H9 (cell line): ENCODE measurements at regions not wholly inside any gene's neighbourhood (a gene's known extent, or its start where the extent isn't known, plus 50 kb on each side); places are given as distances from the start of the nearest gene placed in this dataset.

Experiments
- DNase-seq: peaks from one replicate; pipeline ENCODE4 v3.0.0-alpha.2; 2017
- H2AFZ ChIP-seq: one replicate; pipeline ENCODE4 v1.6.1; 2013; ENCODE audit warnings: mild to moderate bottlenecking, low read length, control low read depth, moderate library complexity
- H2AK5ac ChIP-seq: 2 replicates; pipeline ENCODE4 v1.6.1; 2013; ENCODE audit warnings: low read length, control low read depth, mixed read lengths; ENCODE audit not compliant: insufficient read length
- H2BK120ac ChIP-seq: one replicate; pipeline ENCODE4 v1.6.1; 2013; ENCODE audit warnings: low read depth, mild to moderate bottlenecking, low read length, control low read depth, inconsistent platforms; ENCODE audit not compliant: poor library complexity, severe bottlenecking
- H2BK12ac ChIP-seq: 2 replicates; pipeline ENCODE4 v1.6.1; 2013; ENCODE audit warnings: low read length, control low read depth, mixed read lengths, low read depth; ENCODE audit not compliant: insufficient read length
- H2BK15ac ChIP-seq: 2 replicates; pipeline ENCODE4 v1.6.1; 2013; ENCODE audit warnings: low read depth, low read length, control low read depth
- H2BK20ac ChIP-seq: one replicate; pipeline ENCODE4 v1.6.1; 2013; ENCODE audit warnings: low read depth, mild to moderate bottlenecking, low read length, control low read depth, inconsistent platforms; ENCODE audit not compliant: poor library complexity, severe bottlenecking
- H2BK5ac ChIP-seq: 2 replicates; pipeline ENCODE4 v1.6.1; 2013; ENCODE audit warnings: low read length, control low read depth, mixed read lengths; ENCODE audit not compliant: insufficient read length
- H3K14ac ChIP-seq: 2 replicates; pipeline ENCODE4 v1.6.1; 2013; ENCODE audit warnings: low read length, control low read depth; ENCODE audit not compliant: insufficient read depth
- H3K18ac ChIP-seq: 2 replicates; pipeline ENCODE4 v1.6.1; 2013; ENCODE audit warnings: low read depth, mild to moderate bottlenecking, mixed read lengths, low read length, control low read depth; ENCODE audit not compliant: insufficient read length
- H3K23ac ChIP-seq: 2 replicates; pipeline ENCODE4 v1.6.1; 2013; ENCODE audit warnings: low read length, control low read depth, mixed read lengths, low read depth; ENCODE audit not compliant: insufficient read length
- H3K23me2 ChIP-seq: 2 replicates; pipeline ENCODE4 v1.6.1; 2013; ENCODE audit warnings: low read depth, mild to moderate bottlenecking, mixed read lengths, low read length, control low read depth; ENCODE audit not compliant: insufficient read length, poor library complexity, severe bottlenecking
- H3K27ac ChIP-seq: 2 replicates; pipeline ENCODE4 v1.5.1; 2013; ENCODE audit warnings: low read length, control low read depth, mixed read lengths, low read depth; ENCODE audit not compliant: insufficient read length
- H3K27me3 ChIP-seq: 2 replicates; pipeline ENCODE4 v1.6.1; 2013; ENCODE audit warnings: low read length, control low read depth, inconsistent platforms; ENCODE audit not compliant: insufficient read depth
- H3K4ac ChIP-seq: 2 replicates; pipeline ENCODE4 v1.6.1; 2013; ENCODE audit warnings: low read depth, mild to moderate bottlenecking, control low read depth, inconsistent platforms, low read length, moderate library complexity
- H3K4me1 ChIP-seq: 2 replicates; pipeline ENCODE4 v1.6.1; 2013; ENCODE audit warnings: low read length, control low read depth, inconsistent platforms; ENCODE audit not compliant: insufficient read depth
- H3K4me2 ChIP-seq: 2 replicates; pipeline ENCODE4 v1.6.1; 2013; ENCODE audit warnings: low read length, control low read depth, mixed read lengths; ENCODE audit not compliant: insufficient read length, insufficient read depth
- H3K56ac ChIP-seq: 2 replicates; pipeline ENCODE4 v1.6.1; 2013; ENCODE audit warnings: low read depth, mild to moderate bottlenecking, mixed read lengths, low read length, control low read depth; ENCODE audit not compliant: insufficient read length
- H3K79me1 ChIP-seq: 2 replicates; pipeline ENCODE4 v1.6.1; 2013; ENCODE audit warnings: low read depth, mild to moderate bottlenecking, moderate library complexity, low read length, control low read depth, inconsistent platforms; ENCODE audit not compliant: insufficient read depth, poor library complexity, severe bottlenecking
- H3K79me2 ChIP-seq: 2 replicates; pipeline ENCODE4 v1.6.1; 2013; ENCODE audit warnings: low read length, control low read depth, inconsistent platforms; ENCODE audit not compliant: insufficient read depth
- H3K9ac ChIP-seq: 2 replicates; pipeline ENCODE4 v1.6.1; 2013; ENCODE audit warnings: low read length, control low read depth, mixed read lengths; ENCODE audit not compliant: insufficient read length; ENCODE audit errors: extremely low read depth
- H3K9me3 ChIP-seq: one replicate; pipeline ENCODE4 v1.6.1; 2013; ENCODE audit warnings: low read depth, low read length, inconsistent platforms; ENCODE audit not compliant: control insufficient read depth
- H3T11ph ChIP-seq: one replicate; pipeline ENCODE4 v1.6.1; 2013; ENCODE audit warnings: mild to moderate bottlenecking, low read length, control low read depth, inconsistent platforms
- H4K20me1 ChIP-seq: one replicate; pipeline ENCODE4 v1.6.1; 2013; ENCODE audit not compliant: control insufficient read depth, insufficient read length, insufficient read depth
- H4K5ac ChIP-seq: 2 replicates; pipeline ENCODE4 v1.6.1; 2013; ENCODE audit warnings: low read depth, mild to moderate bottlenecking, mixed read lengths, low read length, control low read depth; ENCODE audit not compliant: insufficient read length
- H4K8ac ChIP-seq: replicated peaks from 2 replicates; pipeline ENCODE4 v1.6.1; 2013; ENCODE audit warnings: low read length, control low read depth, mixed read lengths, low read depth; ENCODE audit not compliant: insufficient read length
- H4K91ac ChIP-seq: 2 replicates; pipeline ENCODE4 v1.6.1; 2013; ENCODE audit warnings: low read depth, mild to moderate bottlenecking, moderate library complexity, mixed read lengths, low read length, control low read depth; ENCODE audit not compliant: insufficient read length
- H3K27ac Mint-ChIP-seq, 3 experiments: 2 replicates in 2 of 3; 3 replicates in 1 of 3; pipeline ENCODE4 v1.8.0; 2020 to 2021; ENCODE audit warnings: mixed read lengths in 3 of 3, mild to moderate bottlenecking in 1 of 3, moderate library complexity in 1 of 3
- H3K27me3 Mint-ChIP-seq: 2 replicates; pipeline ENCODE4 v1.8.0; 2021; ENCODE audit warnings: low read depth, mild to moderate bottlenecking, moderate library complexity, mixed read lengths
- H3K36me3 Mint-ChIP-seq, 3 experiments: 2 replicates in 2 of 3; 3 replicates in 1 of 3; pipeline ENCODE4 v1.8.0; 2020 to 2021; ENCODE audit warnings: low read depth in 3 of 3, mixed read lengths in 3 of 3; ENCODE audit not compliant: insufficient read depth in 1 of 3
- H3K4me1 Mint-ChIP-seq, 2 experiments: 2 replicates each; pipeline ENCODE4 v1.8.0; 2020; ENCODE audit warnings: mixed read lengths in 2 of 2
- H3K4me3 Mint-ChIP-seq, 2 experiments: 2 replicates in 1 of 2; 3 replicates in 1 of 2; pipeline ENCODE4 v1.8.0; 2020 to 2021; ENCODE audit warnings: mild to moderate bottlenecking in 2 of 2, mixed read lengths in 2 of 2, moderate library complexity in 1 of 2
- H3K9me3 Mint-ChIP-seq, 2 experiments: 2 replicates in 1 of 2; 3 replicates in 1 of 2; pipeline ENCODE4 v1.8.0; 2020; ENCODE audit warnings: mild to moderate bottlenecking in 2 of 2, mixed read lengths in 2 of 2, moderate library complexity in 1 of 2
- WGBS: extraction: QIAGEN DNeasy Blood & Tissue Kit; methylation state at CpG from one replicate; pipeline ENCODE4 v1.1.7; 2013; ENCODE audit warnings: missing lambda C conversion rate, low lambda C conversion rate, mixed read lengths; ENCODE audit not compliant: insufficient read length; ENCODE audit errors: extremely low coverage; 5-methylcytosine and 5-hydroxymethylcytosine counted together
- TF ChIP-seq, protein P1 (sequence below): fragments of 200-600 bp; sonication (generic); conservative IDR thresholded peaks from 3 replicates; pipeline ENCODE4 v1.8.0; 2021; ENCODE audit warnings: antibody characterized with exemption, mild to moderate bottlenecking

DNA sequence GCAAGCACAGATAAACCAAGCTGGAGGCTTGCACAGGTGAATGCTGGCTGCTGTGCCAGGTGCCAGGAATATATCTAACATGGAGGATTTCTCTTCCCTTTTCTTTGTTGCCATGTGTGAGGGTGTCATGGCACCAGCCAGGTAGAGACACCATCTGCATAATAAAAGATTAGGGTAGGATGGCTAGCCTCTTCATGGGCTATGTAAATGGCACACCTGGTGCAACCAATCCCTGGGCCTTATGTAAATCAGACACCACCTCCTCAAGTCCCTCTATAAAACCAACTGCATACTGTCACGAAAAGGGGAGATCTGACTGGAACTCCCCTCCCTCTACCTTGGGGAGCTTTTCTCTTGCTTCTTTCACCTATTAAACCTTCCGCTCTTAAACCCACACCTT, 322.5 kb upstream of the POM121L12 start:
- H2AFZ ChIP-seq, result no peak overlapping the region

More for the DNA sequence above, 322.5 kb upstream of the POM121L12 start:
- peaks cover 6 to 13% of the 10 kb centered on the region in 2 experiments; a peak in 4 of 5 replicates for H3K9me3 Mint-ChIP-seq
- TF ChIP-seq, protein P1, sequence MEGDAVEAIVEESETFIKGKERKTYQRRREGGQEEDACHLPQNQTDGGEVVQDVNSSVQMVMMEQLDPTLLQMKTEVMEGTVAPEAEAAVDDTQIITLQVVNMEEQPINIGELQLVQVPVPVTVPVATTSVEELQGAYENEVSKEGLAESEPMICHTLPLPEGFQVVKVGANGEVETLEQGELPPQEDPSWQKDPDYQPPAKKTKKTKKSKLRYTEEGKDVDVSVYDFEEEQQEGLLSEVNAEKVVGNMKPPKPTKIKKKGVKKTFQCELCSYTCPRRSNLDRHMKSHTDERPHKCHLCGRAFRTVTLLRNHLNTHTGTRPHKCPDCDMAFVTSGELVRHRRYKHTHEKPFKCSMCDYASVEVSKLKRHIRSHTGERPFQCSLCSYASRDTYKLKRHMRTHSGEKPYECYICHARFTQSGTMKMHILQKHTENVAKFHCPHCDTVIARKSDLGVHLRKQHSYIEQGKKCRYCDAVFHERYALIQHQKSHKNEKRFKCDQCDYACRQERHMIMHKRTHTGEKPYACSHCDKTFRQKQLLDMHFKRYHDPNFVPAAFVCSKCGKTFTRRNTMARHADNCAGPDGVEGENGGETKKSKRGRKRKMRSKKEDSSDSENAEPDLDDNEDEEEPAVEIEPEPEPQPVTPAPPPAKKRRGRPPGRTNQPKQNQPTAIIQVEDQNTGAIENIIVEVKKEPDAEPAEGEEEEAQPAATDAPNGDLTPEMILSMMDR, result no peak
- no peak overlapping the region for H3K9ac ChIP-seq
- WGBS, result no CpG with 5 or more reads among the region's 2 CpGs
- no peak overlapping the region for H3K18ac ChIP-seq
- H3K27me3 Mint-ChIP-seq, result no peaks in the 10 kb centered on the region
- no peak overlapping the region for H3K14ac ChIP-seq
- H3K9me3 ChIP-seq, result no peaks in the 10 kb centered on the region
- no peaks in the 10 kb centered on the region for H3K79me2 ChIP-seq
- peaks cover 4 to 5% of the 10 kb centered on the region in 2 experiments for H3K4me1 Mint-ChIP-seq
- no peak overlapping the region for H4K91ac ChIP-seq
- H3K4me3 Mint-ChIP-seq, result no peak overlapping the region
- peaks cover 7 to 22% (median 9%) of the 10 kb centered on the region in 3 experiments; a peak in 6 of 7 replicates for H3K36me3 Mint-ChIP-seq
- no peak overlapping the region for H2BK12ac ChIP-seq
- no peak overlapping the region for H3K4me2 ChIP-seq
- no peak overlapping the region for H2BK5ac ChIP-seq
- DNase-seq, result peak; percentile 35
- H3T11ph ChIP-seq, result no peak overlapping the region
- H3K56ac ChIP-seq, result no peak overlapping the region
- H3K4ac ChIP-seq, result no peak overlapping the region
- no peak overlapping the region for H2BK20ac ChIP-seq
- no peak overlapping the region for H3K23ac ChIP-seq
- no peak overlapping the region for H2AK5ac ChIP-seq
- no peaks in the 10 kb centered on the region for H3K79me1 ChIP-seq
- H3K27ac Mint-ChIP-seq, result no peak overlapping the region; a peak in 1 of 7 replicates
- H2BK120ac ChIP-seq, result no peak overlapping the region
- H3K27ac ChIP-seq, result no peak overlapping the region
- no peak overlapping the region for H4K5ac ChIP-seq
- H4K20me1 ChIP-seq, result no peaks in the 10 kb centered on the region
- H4K8ac ChIP-seq, result no peak overlapping the region
- H3K23me2 ChIP-seq, result no peaks in the 10 kb centered on the region
- no peaks in the 10 kb centered on the region for H3K27me3 ChIP-seq
- peaks cover 3% of the 10 kb centered on the region; the same call in 1 of the 2 replicates for H3K4me1 ChIP-seq
- H2BK15ac ChIP-seq, result no peak overlapping the region
